ENCODE measurements at regions not wholly inside any gene's neighbourhood (a gene's known extent, or its start where the extent isn't known, plus 50 kb on each side); places are given as distances from the start of the nearest gene placed in this dataset.

- TF ChIP-seq CTCF (IDR thresholded peaks at IDR 0.05; ENCODE audit: low read depth, low read length, poor library complexity, severe bottlenecking) (no peak), EZH2phosphoT487 (IDR thresholded peaks at IDR 0.05; ENCODE audit: borderline replicate concordance, low read length) (no peak)
Observed at GRCh38 chr3:182693723-182694122, 99.6 kb upstream of the ATP11B start.
